GM21529 (cell line): ENCODE measurements at regions not wholly inside any gene's neighbourhood (a gene's known extent, or its start where the extent isn't known, plus 50 kb on each side); places are given as distances from the start of the nearest gene placed in this dataset.

Experiments
- ATAC-seq: cut with Tn5 transposase; IDR thresholded peaks from one replicate; pipeline ENCODE4 v1.9.1; 2021; ENCODE audit not compliant: unreplicated experiment

- ATAC-seq: no peak
Measured at GRCh38 chr14:53896726-53897125, 59.9 kb downstream of the BMP4 start.

GRCh38 chr14:53894456-53894855 is 62.2 kb downstream of the BMP4 start:
- ATAC-seq: peak; percentile 77

DNA sequence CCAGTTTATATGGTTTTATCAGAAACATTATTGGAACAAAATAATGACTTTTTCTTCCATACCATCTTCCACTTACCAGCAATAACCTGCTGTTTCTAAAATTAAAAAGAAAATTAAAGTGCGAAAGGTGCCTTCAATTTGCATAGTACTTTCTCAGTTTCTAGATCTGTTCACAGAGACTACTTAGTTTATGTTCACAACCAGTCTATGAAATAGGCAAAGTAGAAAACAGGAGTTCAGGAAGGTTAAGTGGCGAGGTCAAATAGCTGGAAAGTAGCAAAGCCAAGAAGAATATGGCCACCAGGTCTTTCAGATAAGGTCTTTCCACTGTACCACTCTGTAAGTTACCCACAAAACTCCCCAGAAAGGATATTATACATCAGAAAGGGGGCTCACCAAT is 63.3 kb downstream of the BMP4 start:
- ATAC-seq: no peak

- no peak for ATAC-seq
Measured at GRCh38 chr14:53890611-53891101, 66.0 kb downstream of the BMP4 start.

DNA sequence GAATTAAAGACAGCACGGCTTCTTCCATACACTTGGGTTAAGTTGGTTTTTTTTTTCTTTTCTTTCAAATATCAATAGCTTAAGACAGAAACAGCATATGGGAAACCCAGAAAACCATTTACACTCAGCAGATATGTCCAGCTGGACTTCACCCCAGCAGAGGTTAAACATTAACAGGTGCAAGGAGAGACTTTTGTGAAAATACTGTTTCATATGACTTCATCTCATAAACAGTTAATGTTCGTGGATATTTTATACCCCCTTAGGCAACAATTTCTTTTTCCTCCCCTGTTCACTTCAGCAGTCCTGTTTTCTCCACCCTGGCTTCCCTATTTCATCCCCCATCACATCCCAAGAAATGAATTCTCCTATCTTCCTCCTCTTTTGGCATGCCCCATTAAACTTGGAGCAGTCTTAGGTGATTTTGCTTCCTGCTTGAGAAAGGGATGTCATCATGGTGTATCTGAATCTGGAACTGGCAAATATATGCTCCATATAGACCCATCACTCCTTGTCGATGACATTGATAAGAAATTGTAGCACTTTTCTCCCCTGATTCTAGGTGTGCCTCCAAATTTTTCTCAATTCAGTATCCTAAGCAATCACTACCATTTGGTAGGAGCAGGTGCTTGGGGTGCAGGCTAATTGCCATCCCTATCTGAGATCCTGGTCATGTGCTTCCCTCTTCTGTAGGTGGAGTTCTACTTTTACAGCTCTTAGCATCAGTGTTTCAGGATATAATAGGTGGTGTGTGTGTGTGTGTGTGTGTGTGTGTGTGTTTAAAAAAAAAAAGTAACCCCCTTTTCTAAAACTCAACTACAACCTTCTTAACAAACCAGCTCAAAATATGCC is 67.9 kb downstream of the BMP4 start:
- ATAC-seq: no peak

GRCh38 chr14:53885136-53885640 is 71.4 kb downstream of the BMP4 start:
- no peak for ATAC-seq

DNA sequence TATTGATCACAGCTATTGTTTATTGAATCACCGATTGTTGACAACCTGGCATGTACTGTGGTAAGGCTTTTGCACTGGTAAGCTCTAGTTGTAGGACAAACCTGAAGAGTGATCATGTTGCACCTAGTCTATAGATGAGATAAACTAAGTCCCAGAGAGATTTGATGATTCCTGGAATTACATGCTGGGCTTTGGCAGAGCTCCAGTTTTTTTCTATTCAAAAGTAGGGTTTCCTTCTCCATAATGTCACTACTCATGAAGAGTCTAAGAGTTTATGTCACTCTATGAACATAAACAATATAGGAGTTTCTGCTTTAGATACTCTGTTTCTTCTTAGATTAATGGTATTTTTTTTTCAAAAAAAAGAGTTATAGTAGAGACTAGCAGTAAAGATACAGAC is 72.0 kb downstream of the BMP4 start:
- no peak for ATAC-seq

DNA sequence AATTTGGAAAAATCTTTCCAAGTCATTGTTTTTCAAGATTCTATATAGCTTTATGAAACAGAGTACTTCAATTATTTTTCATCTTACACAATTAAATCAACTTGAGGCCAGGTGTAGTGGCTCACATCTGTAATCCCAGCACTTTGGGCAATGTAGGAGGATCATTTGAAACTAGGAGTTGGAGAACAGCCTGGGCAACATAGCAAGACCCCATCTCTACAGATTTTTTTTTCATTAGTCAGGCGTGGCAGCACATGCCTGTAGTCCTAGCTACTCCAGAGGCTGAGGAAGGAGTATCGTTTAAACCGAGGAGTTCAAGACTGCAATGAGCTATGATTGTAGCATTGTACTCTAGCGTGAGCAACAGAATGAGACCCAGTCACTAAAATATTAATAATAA is 72.9 kb downstream of the BMP4 start:
- no peak for ATAC-seq

DNA sequence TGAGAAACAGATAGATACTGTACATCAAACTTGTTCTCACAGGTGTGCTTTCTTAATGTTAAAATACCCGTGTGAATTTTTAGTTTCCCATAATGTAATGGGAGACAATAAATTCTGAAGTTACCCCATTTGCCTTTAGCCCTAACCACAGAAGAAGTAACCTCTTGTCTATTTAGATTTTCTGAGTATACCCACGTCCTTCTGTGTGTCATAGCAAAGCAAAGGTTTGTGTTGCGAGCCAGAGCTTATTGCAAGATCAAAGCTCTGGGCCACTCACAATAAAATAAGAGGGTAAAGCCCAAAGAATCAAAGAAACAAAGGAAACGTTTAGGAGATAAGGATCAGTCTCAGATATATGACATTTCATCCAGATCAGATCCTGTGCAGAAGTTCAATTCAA is 73.9 kb downstream of the BMP4 start:
- ATAC-seq: no peak

DNA sequence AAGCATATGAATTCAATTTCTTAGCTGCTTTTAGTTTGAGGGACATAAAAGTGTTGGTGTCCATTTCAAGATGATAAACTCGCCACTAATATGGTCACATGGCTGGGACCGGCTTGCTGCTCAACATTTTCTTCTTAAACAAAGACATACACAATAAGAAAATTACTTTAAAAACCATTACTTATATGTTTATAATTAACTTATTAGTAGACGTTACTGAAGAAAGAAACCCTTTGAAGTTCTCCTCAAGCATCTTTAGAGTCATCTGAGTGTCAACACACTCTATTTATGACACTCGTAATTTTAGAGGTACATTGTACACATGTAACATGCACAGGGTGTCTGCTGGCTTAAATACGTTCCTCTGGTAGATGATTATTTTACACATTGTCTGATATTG is 74.7 kb downstream of the BMP4 start:
- no peak for ATAC-seq

DNA sequence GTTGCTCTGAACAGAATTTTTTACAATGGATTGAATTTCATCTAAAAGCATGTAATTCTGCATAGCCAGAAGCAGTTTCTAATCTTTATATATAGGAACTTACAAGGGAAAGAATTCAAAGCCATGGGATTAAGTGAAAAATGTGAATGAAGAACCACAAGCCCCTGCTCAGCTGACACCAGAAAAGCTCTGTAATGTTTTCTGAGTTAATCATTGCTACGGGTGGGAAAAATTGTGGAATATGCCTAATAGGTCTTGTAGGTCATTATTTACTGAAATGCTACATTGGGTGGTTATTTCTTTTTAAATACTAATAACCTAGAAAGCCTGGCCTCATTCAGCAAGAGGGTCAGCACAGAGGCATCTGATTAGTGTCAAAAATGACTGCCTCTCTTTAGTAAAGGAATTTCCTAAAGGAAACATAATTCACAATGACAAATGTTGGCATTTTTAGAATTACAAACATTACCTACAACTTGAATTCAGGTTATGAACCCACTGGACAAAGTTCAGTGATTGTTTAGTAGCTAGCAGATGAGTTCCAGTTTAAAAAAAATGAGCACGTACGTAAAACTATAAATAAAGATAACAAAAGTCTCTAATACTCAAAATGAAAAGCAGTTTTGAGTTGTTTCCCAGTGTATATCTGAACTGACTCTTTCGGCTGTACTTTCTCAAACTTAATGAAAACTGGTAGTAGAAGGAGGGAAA is 75.3 kb downstream of the BMP4 start:
- ATAC-seq: no peak

DNA sequence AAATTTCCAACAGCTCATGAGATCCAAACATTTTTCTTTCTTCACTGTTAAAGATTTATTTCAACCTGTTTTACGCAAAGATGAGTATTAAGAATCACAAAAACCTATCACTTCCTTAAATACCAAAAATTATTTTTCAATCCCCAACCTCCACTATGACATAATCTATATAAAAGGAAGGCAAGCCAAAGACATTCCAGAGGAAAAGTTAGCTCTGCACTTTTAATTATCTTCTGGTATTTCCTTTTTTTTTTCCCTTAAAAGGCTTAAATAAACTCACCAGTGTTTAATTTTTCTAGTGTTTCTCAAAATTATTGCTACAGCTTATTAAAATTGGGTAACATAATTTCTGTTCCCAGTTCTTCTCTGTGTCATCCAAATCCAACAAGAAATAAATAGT is 75.9 kb downstream of the BMP4 start:
- no peak for ATAC-seq

DNA sequence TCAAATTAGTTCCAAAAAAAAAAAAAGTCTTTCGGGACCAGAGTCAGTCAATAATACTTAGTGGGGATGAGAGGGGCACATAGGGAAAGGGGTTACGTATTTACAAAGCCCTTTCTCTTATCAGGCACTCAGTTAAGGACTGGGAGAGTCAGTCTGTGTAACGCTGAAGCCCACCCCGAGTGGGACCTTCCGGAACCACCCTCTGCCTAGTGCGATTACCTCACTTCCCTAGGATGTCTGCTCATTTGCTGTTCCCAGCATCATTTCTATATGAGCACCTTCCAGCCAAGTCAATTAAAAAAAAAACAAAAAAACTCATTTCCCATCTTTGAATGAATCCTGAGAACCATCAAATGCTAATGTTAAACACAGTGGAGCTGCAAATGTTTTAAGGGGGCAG is 76.9 kb downstream of the BMP4 start:
- ATAC-seq: no peak

DNA sequence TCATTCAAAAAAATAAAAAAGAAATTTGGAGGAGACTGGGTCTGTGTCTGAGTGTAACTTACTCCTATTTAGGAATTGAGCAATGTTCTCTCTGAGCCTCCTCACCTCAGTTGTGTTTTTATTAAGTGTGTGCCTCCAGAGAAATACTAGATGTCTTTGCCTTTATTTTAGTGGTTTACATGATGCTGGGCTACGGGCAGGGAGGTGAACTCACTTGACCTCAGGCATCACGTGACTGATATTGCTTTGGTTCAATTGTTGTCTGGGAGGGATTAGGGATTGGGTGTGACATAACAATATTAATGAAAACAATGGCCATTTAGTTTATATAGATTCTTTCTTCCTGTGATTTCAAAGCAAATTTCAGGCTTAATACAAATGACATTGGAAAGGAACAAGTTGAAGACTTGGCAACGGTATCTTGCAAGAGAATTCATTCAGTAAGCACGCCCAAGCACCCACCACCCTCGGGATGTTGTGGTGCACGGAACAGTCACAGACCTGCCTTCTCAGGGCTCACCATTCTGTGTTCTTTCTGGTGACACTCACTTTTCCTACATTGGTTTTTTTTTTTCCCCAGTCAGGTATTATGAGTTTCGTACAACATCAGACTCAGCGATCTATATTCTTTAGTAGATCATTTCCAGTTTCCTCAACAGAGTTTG is 77.5 kb downstream of the BMP4 start:
- no peak for ATAC-seq

DNA sequence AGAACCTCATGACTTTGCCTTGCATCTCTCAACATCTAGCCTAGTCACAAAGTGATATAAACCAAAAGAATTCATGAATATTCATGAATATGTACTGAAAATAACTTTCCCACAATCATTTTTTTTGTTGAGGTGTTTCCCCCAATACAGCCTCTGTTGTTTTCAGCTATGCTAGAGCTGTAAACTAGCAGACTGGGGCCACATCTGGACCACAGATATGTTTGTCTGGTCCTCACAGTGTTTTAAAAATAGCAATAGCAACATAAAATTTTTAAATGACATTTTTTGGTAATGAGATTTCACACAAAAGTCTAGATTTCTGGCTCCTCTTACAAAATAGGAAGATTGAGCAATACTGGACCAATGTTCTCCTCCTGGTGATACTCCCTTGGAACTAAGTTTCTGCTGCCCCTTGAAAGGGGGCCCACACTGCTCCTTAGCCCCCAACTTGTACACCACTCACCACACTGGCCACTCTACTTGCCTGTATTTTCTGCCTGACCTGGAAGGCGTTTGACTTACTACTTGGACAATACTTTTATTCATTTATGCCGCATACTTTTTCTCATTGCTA is 81.2 kb downstream of the BMP4 start:
- ATAC-seq: no peak

- no peak for ATAC-seq
Measured at GRCh38 chr14:53874704-53875103, 81.9 kb downstream of the BMP4 start.

DNA sequence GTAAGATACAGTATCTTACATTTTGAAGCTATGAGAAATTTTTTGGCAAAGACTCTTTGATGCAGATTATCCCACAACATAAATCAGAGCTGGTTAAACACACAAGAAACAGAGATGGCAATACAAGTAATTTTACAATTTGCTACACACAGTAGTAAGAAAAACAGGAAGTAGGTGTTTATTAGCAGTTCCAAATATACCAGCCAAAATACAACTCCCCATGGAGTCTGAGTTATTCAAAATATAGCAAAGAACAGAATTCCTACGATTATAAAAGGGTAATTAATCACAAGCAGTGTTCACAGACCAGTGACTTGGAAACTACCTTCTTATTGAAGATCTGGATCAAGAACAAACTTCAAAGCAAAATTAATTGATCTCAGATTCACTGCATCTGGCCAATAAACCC is 83.9 kb downstream of the BMP4 start:
- ATAC-seq: no peak

DNA sequence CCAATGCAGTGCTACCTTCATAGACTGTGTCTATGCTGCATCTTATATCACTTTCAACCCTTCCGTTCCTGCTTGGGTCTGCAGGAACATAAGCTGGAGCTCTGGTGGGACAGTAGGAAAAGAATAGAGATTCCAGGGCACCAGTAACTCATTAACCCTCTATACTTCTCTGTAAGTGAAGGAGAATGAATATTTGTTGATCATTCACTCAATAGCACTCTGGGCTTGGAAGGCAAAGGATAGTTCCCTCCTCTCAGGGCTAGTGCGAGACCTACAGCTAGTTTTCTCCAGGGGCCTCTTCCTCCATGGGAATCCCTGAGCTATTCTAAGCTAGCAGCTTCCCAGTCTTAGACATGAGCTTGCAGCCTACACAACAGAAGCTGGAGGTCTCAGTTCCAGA is 84.7 kb downstream of the BMP4 start:
- ATAC-seq: no peak

GRCh38 chr14:53871011-53871410 is 85.6 kb downstream of the BMP4 start:
- no peak for ATAC-seq

DNA sequence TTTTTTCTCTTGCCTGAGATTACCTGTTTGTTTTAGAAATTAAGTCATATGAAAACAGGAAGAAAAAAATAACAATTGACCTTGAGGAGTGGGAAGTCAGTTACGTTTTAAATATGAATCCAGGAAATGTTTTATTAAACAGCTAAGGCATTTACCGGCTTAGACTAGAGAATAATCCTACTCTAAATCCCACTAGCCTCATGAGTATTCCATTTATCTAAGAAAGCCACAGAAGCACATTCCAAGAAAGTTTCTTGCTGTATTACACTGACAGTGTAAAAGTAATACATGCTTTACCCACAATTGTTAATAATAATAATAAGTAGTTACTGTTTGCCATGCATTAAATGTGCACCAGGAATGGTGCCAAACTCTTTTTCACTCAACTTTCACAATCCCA is 90.9 kb downstream of the BMP4 start:
- no peak for ATAC-seq

GRCh38 chr14:53861781-53862180 is 94.8 kb downstream of the BMP4 start:
- ATAC-seq: no peak
